ENCODE measurements at regions not wholly inside any gene's neighbourhood (a gene's known extent, or its start where the extent isn't known, plus 50 kb on each side); places are given as distances from the start of the nearest gene placed in this dataset.

- Histone ChIP-seq H3K36me3 (ENCODE audit: control insufficient read depth, insufficient read depth, low read length) (peaks cover 3% of the 10 kb centered on the region), H3K27ac (ENCODE audit: insufficient read depth, low read length) (no peak overlapping the region), H2AFZ (ENCODE audit: low read length) (no peak overlapping the region), H4K20me1 (ENCODE audit: control insufficient read depth, extremely low read depth, insufficient read depth, low read length) (no peaks in the 10 kb centered on the region), H3K79me2 (ENCODE audit: control insufficient read depth, insufficient read depth, low read length) (no peaks in the 10 kb centered on the region), H3K27me3 (ENCODE audit: control insufficient read depth, insufficient read depth, low read length) (no peaks in the 10 kb centered on the region), H3K4me3 (replicated peaks in 1 of 4; ENCODE audit: control extremely low read depth in 1 of 4, insufficient read depth in 1 of 4, low read depth in 3 of 4, low read length in 4 of 4) (no peak overlapping the region), H3K9me3 (ENCODE audit: control insufficient read depth, insufficient read depth, low read depth, low read length) (no peaks in the 10 kb centered on the region), H3K9ac (ENCODE audit: insufficient read depth, low read length) (no peak overlapping the region), H3K4me2 (ENCODE audit: extremely low read depth, insufficient read depth, low read length) (no peak overlapping the region), H3K4me1 (ENCODE audit: control insufficient read depth, extremely low read depth, insufficient read depth, low read length) (peaks cover 9% of the 10 kb centered on the region)
- TF ChIP-seq, protein P1, sequence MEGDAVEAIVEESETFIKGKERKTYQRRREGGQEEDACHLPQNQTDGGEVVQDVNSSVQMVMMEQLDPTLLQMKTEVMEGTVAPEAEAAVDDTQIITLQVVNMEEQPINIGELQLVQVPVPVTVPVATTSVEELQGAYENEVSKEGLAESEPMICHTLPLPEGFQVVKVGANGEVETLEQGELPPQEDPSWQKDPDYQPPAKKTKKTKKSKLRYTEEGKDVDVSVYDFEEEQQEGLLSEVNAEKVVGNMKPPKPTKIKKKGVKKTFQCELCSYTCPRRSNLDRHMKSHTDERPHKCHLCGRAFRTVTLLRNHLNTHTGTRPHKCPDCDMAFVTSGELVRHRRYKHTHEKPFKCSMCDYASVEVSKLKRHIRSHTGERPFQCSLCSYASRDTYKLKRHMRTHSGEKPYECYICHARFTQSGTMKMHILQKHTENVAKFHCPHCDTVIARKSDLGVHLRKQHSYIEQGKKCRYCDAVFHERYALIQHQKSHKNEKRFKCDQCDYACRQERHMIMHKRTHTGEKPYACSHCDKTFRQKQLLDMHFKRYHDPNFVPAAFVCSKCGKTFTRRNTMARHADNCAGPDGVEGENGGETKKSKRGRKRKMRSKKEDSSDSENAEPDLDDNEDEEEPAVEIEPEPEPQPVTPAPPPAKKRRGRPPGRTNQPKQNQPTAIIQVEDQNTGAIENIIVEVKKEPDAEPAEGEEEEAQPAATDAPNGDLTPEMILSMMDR (conservative IDR thresholded peaks at IDR 0.05 in 1 of 2, IDR thresholded peaks at IDR 0.05 in 1 of 2; ENCODE audit: low read depth in 1 of 2, low read length in 2 of 2), result no peak
- no peak for TF ChIP-seq EZH2 (IDR thresholded peaks at IDR 0.05; ENCODE audit: low read length, missing control alignments)
- DNase-seq (ENCODE audit: low read depth in 2 of 2), result no peak
These were observed 121.6 kb downstream of the NCOR2 start for GRCh38 chr12:124445826-124446225.

DNA sequence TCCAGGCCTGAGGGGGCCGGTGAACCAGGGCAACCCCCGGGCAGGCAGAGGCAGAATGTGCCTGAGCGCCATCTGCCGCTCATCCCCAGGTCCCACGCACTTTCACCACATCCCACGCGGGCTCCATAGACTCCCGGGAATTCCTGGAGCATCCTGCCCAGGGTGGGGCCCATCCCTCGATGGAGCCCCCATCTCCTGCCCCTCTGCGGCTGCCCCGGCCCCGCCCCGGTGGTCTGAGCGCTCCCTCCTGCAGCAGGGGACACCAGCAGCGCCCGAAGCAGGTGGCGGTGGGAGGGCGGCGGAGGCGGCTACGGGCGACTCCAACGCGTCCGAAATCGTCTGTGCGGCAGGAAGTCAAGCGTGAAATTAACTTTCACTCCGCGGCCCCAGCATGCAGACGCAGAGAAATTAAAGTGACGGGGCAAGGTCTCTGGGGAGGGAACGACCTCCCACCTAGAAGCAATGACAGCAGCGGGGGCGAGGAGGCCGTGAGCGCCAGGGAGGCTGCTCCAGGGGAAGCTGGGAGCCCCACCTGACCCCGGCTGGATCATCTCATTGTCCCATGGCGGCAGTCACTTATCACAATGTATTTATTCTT, 122.2 kb downstream of the NCOR2 start:
- H3K4me1 ChIP-seq (ENCODE audit: control insufficient read depth, extremely low read depth, insufficient read depth, low read length), result peaks cover 12% of the 10 kb centered on the region
- H3K79me2 ChIP-seq (ENCODE audit: control insufficient read depth, insufficient read depth, low read length), result no peaks in the 10 kb centered on the region
- no peaks in the 10 kb centered on the region for H3K9me3 ChIP-seq (ENCODE audit: control insufficient read depth, insufficient read depth, low read depth, low read length)
- H4K20me1 ChIP-seq (ENCODE audit: control insufficient read depth, extremely low read depth, insufficient read depth, low read length), result no peaks in the 10 kb centered on the region
- no peak overlapping the region for H3K4me3 ChIP-seq (replicated peaks in 1 of 4; ENCODE audit: control extremely low read depth in 1 of 4, insufficient read depth in 1 of 4, low read depth in 3 of 4, low read length in 4 of 4)
- H2AFZ ChIP-seq (ENCODE audit: low read length), result no peak overlapping the region
- no peak overlapping the region for H3K9ac ChIP-seq (ENCODE audit: insufficient read depth, low read length)
- H3K27ac ChIP-seq (ENCODE audit: insufficient read depth, low read length), result no peak overlapping the region
- H3K27me3 ChIP-seq (ENCODE audit: control insufficient read depth, insufficient read depth, low read length), result no peaks in the 10 kb centered on the region
- no peak overlapping the region for H3K4me2 ChIP-seq (ENCODE audit: extremely low read depth, insufficient read depth, low read length)
- H3K36me3 ChIP-seq (ENCODE audit: control insufficient read depth, insufficient read depth, low read length), result peaks cover 3% of the 10 kb centered on the region
- DNase-seq (ENCODE audit: low read depth in 2 of 2), result no peak
- TF ChIP-seq EZH2 (IDR thresholded peaks at IDR 0.05; ENCODE audit: low read length, missing control alignments), result no peak

- Histone ChIP-seq H3K4me3 (replicated peaks in 1 of 4; ENCODE audit: control extremely low read depth in 1 of 4, insufficient read depth in 1 of 4, low read depth in 3 of 4, low read length in 4 of 4) (no peak overlapping the region), H2AFZ (ENCODE audit: low read length) (no peak overlapping the region), H3K79me2 (ENCODE audit: control insufficient read depth, insufficient read depth, low read length) (no peaks in the 10 kb centered on the region), H3K27ac (ENCODE audit: insufficient read depth, low read length) (no peak overlapping the region), H3K4me1 (ENCODE audit: control insufficient read depth, extremely low read depth, insufficient read depth, low read length) (peaks cover 12% of the 10 kb centered on the region), H3K4me2 (ENCODE audit: extremely low read depth, insufficient read depth, low read length) (no peak overlapping the region), H3K27me3 (ENCODE audit: control insufficient read depth, insufficient read depth, low read length) (no peaks in the 10 kb centered on the region), H3K9ac (ENCODE audit: insufficient read depth, low read length) (no peak overlapping the region), H4K20me1 (ENCODE audit: control insufficient read depth, extremely low read depth, insufficient read depth, low read length) (no peaks in the 10 kb centered on the region), H3K9me3 (ENCODE audit: control insufficient read depth, insufficient read depth, low read depth, low read length) (no peaks in the 10 kb centered on the region), H3K36me3 (ENCODE audit: control insufficient read depth, insufficient read depth, low read length) (peaks cover 3% of the 10 kb centered on the region)
- TF ChIP-seq, protein P1 (conservative IDR thresholded peaks at IDR 0.05 in 1 of 2, IDR thresholded peaks at IDR 0.05 in 1 of 2; ENCODE audit: low read depth in 1 of 2, low read length in 2 of 2), result no peak
- no peak for TF ChIP-seq EZH2 (IDR thresholded peaks at IDR 0.05; ENCODE audit: low read length, missing control alignments)
- DNase-seq (ENCODE audit: low read depth in 2 of 2), result peak in 1 of 2 donors; percentile 24
These were observed 123.3 kb downstream of the NCOR2 start for GRCh38 chr12:124443931-124444712.

Measured in fibroblast of lung (primary cell).